ENCODE measurements at regions not wholly inside any gene's neighbourhood (a gene's known extent, or its start where the extent isn't known, plus 50 kb on each side); places are given as distances from the start of the nearest gene placed in this dataset.

- no peak for DNase-seq
These were observed 93.2 kb downstream of the C17orf67 start for GRCh38 chr17:56740481-56740880.

All from amniotic stem cell (primary cell).